ENCODE measurements at regions not wholly inside any gene's neighbourhood (a gene's known extent, or its start where the extent isn't known, plus 50 kb on each side); places are given as distances from the start of the nearest gene placed in this dataset.

- ATAC-seq: no peak
- no peak overlapping the region for H3K27ac Mint-ChIP-seq
- H3K4me3 Mint-ChIP-seq: no peak overlapping the region
- CTCF ChIA-PET: interaction anchor here (0.8 to 2.6 kb wide), 2 partner anchors 193 to 701 kb away, joined by 3 to 6 read pairs; no protein-coding TSS in a partner anchor
- H3K9me3 Mint-ChIP-seq: no peaks in the 10 kb centered on the region
- no peaks in the 10 kb centered on the region for H3K36me3 Mint-ChIP-seq
- H3K27me3 Mint-ChIP-seq (ENCODE audit: low read depth): no peaks in the 10 kb centered on the region
- TF ChIP-seq ZNF396 (CRISPR knock-in tag; IDR thresholded peaks at IDR 0.05; ENCODE audit: borderline replicate concordance) (no peak), NFYB (CRISPR knock-in tag; conservative IDR thresholded peaks at IDR 0.05; ENCODE audit: low read depth) (no peak), ZNF423 (CRISPR knock-in tag; IDR thresholded peaks at IDR 0.05) (no peak), FOXK1 (CRISPR knock-in tag; IDR thresholded peaks at IDR 0.05) (no peak), NR1H2 (CRISPR knock-in tag; IDR thresholded peaks at IDR 0.05) (no peak), SMAD4 (CRISPR knock-in tag; IDR thresholded peaks at IDR 0.05) (no peak), ELF4 (CRISPR knock-in tag; IDR thresholded peaks at IDR 0.05; ENCODE audit: low read depth) (no peak), TEAD4 (CRISPR knock-in tag; IDR thresholded peaks at IDR 0.05) (no peak), E2F4 (CRISPR knock-in tag; IDR thresholded peaks at IDR 0.05; ENCODE audit: borderline replicate concordance, low read depth) (no peak), HMGXB4 (CRISPR knock-in tag; IDR thresholded peaks at IDR 0.05) (no peak), MLX (CRISPR knock-in tag; IDR thresholded peaks at IDR 0.05) (no peak), CBFB (CRISPR knock-in tag; IDR thresholded peaks at IDR 0.05; ENCODE audit: low read depth) (no peak), ZNF281 (CRISPR knock-in tag; IDR thresholded peaks at IDR 0.05) (no peak), E2F1 (CRISPR knock-in tag; IDR thresholded peaks at IDR 0.05) (no peak), USF2 (CRISPR knock-in tag; IDR thresholded peaks at IDR 0.05) (no peak)
- no peak for DNase-seq (ENCODE audit: low spot score)
- H3K4me1 Mint-ChIP-seq: no peaks in the 10 kb centered on the region
- POLR2A ChIA-PET: no interaction called here
Observed at GRCh38 chr3:65231544-65231943, 543.7 kb upstream of the ADAMTS9 start.

GRCh38 chr3:65230261-65231139 lies 542.7 kb upstream of the ADAMTS9 start:
- no peak for DNase-seq (ENCODE audit: low spot score)
- ATAC-seq: no peak
- Mint-ChIP-seq H3K9me3 (no peaks in the 10 kb centered on the region), H3K4me3 (no peak overlapping the region), H3K27me3 (ENCODE audit: low read depth) (no peaks in the 10 kb centered on the region), H3K36me3 (no peaks in the 10 kb centered on the region), H3K4me1 (no peaks in the 10 kb centered on the region), H3K27ac (no peak overlapping the region)
- TF ChIP-seq ATF2 (CRISPR knock-in tag; IDR thresholded peaks at IDR 0.05; ENCODE audit: borderline replicate concordance, low read depth): no peak
- no peak for TF ChIP-seq RORB (CRISPR knock-in tag; IDR thresholded peaks at IDR 0.05)
- TF ChIP-seq AFF4 (CRISPR knock-in tag; IDR thresholded peaks at IDR 0.05; ENCODE audit: borderline replicate concordance): no peak
- no peak for TF ChIP-seq EMX1 (CRISPR knock-in tag; IDR thresholded peaks at IDR 0.05)
- CTCF ChIA-PET: interaction anchor here (0.6 to 2.6 kb wide), 2 partner anchors 488 to 700 kb away, joined by 3 to 6 read pairs; no protein-coding TSS in a partner anchor
- POLR2A ChIA-PET: no interaction called here

Measured in WTC11 (cell line).